Activated CD4-positive, CD25-positive, alpha-beta regulatory T cell (primary cell): ENCODE measurements at regions not wholly inside any gene's neighbourhood (a gene's known extent, or its start where the extent isn't known, plus 50 kb on each side); places are given as distances from the start of the nearest gene placed in this dataset.
"Not testable (repeated sequence)": the region's sequence is repeated elsewhere in the genome, so short reads cannot be mapped to it uniquely, and the experiment has no call there.

ENCODE experiments used
- DNase-seq, 4 experiments: peaks; one replicate each; lab custom pipeline; 2025; lab: John Stamatoyannopoulos, UW

- DNase-seq, result no peak
These were observed 72.7 kb upstream of the SLC4A7 start for GRCh38 chr3:27556887-27557286.

- no peak for DNase-seq
These were observed 70.5 kb upstream of the SLC4A7 start for GRCh38 chr3:27554706-27555105.

GRCh38 chr3:27553886-27554540 is 69.8 kb upstream of the SLC4A7 start:
- no peak for DNase-seq

GRCh38 chr3:27552708-27553107 is 68.5 kb upstream of the SLC4A7 start:
- not testable (repeated sequence) for DNase-seq

- not testable (repeated sequence) for DNase-seq
These were observed 67.2 kb upstream of the SLC4A7 start for GRCh38 chr3:27551413-27551812.

- DNase-seq, result no peak
These were observed 60.9 kb upstream of the SLC4A7 start for GRCh38 chr3:27545061-27545460.

- no peak for DNase-seq
These were observed 60.2 kb upstream of the SLC4A7 start for GRCh38 chr3:27544372-27544865.

GRCh38 chr3:27542476-27542875 is 58.3 kb upstream of the SLC4A7 start:
- DNase-seq, result no peak

GRCh38 chr3:27540231-27540630 is 56.0 kb upstream of the SLC4A7 start:
- no peak for DNase-seq

GRCh38 chr3:27536491-27536890 is 52.3 kb upstream of the SLC4A7 start:
- no peak for DNase-seq

- no peak for DNase-seq
These were observed 51.7 kb upstream of the SLC4A7 start for GRCh38 chr3:27535809-27536392.

GRCh38 chr3:27533718-27534573 is 49.8 kb upstream of the SLC4A7 start:
- DNase-seq, result no peak
